ENCODE measurements at regions not wholly inside any gene's neighbourhood (a gene's known extent, or its start where the extent isn't known, plus 50 kb on each side); places are given as distances from the start of the nearest gene placed in this dataset.

GRCh38 chr14:82192387-82192786 is 658.7 kb upstream of the SEL1L start:
- no peak for TF ChIP-seq CTCF (IDR thresholded peaks at IDR 0.05; ENCODE audit: extremely low read depth in 1 of 2, insufficient read depth in 1 of 2, low read depth in 1 of 2, low read length in 2 of 2)
- no peak for TF ChIP-seq POLR2AphosphoS5 (IDR thresholded peaks at IDR 0.05; ENCODE audit: insufficient read depth, low read depth, low read length)
- TF ChIP-seq GATA2 (IDR thresholded peaks at IDR 0.05; ENCODE audit: insufficient read depth, insufficient read length, low read depth, low read length): no peak
- no peak for TF ChIP-seq POLR2A (IDR thresholded peaks at IDR 0.05; ENCODE audit: low read depth, low read length)
- no peak for TF ChIP-seq JUN (IDR thresholded peaks at IDR 0.05; ENCODE audit: borderline replicate concordance, insufficient read depth, insufficient read length, low read depth)
- TF ChIP-seq EZH2 (IDR thresholded peaks at IDR 0.05; ENCODE audit: borderline replicate concordance, low read depth, low read length, severe bottlenecking): no peak
